A673 (cell line): ENCODE measurements at regions not wholly inside any gene's neighbourhood (a gene's known extent, or its start where the extent isn't known, plus 50 kb on each side); places are given as distances from the start of the nearest gene placed in this dataset.

ENCODE experiments used
- BruUV-seq: library from RNA; stranded (reverse); fragments of 400-500 nt; replicated peaks from 2 replicates; lab custom pipeline; 2021; lab: Mats Ljungman, UMichigan
- CTCF ChIA-PET: fragments of 300-600 bp; sonication (Branson Sonifier 250); formaldehyde crosslinking; loops from one replicate; lab custom pipeline; 2022; ENCODE audit warnings: antibody characterized with exemption; lab: Charles Lee
- POLR2A ChIA-PET: fragments of 300-600 bp; sonication (Branson Sonifier 250); formaldehyde crosslinking; loops from one replicate; lab custom pipeline; 2022; ENCODE audit warnings: antibody characterized with exemption; ENCODE audit not compliant: low non-redundant PET; lab: Charles Lee
- DNase-seq: peaks from one replicate; pipeline ENCODE4 v3.0.0-alpha.2; 2015; ENCODE audit warnings: low spot score
- H3K27ac ChIP-seq: fragments of 200-600 bp; sonication (generic); 2 replicates; pipeline ENCODE4 v1.5.1; 2016; ENCODE audit warnings: mixed run types, low read depth, mild to moderate bottlenecking, mixed read lengths, antibody characterized with exemption, low read length; ENCODE audit not compliant: poor library complexity, severe bottlenecking
- H3K27me3 ChIP-seq: fragments of 200-600 bp; sonication (generic); replicated peaks from 2 replicates; pipeline ENCODE4 v1.6.1; 2017; ENCODE audit warnings: mixed run types, low read depth, mild to moderate bottlenecking, mixed read lengths, antibody characterized with exemption, low read length; ENCODE audit not compliant: insufficient read depth, poor library complexity
- H3K36me3 ChIP-seq: fragments of 200-600 bp; sonication (generic); 2 replicates; pipeline ENCODE4 v1.6.1; 2016; ENCODE audit warnings: mixed run types, mild to moderate bottlenecking, mixed read lengths, antibody characterized with exemption, low read length; ENCODE audit not compliant: insufficient read depth, poor library complexity, severe bottlenecking
- H3K4me1 ChIP-seq: fragments of 200-600 bp; sonication (generic); 2 replicates; pipeline ENCODE4 v1.6.1; 2017; ENCODE audit warnings: mixed run types, mild to moderate bottlenecking, mixed read lengths, antibody characterized with exemption, low read length; ENCODE audit not compliant: insufficient read depth, poor library complexity, severe bottlenecking
- H3K4me3 ChIP-seq: fragments of 200-600 bp; sonication (generic); 2 replicates; pipeline ENCODE4 v1.5.1; 2016; ENCODE audit warnings: low read depth, mixed run types, mild to moderate bottlenecking, mixed read lengths, low read length; ENCODE audit not compliant: poor library complexity, severe bottlenecking
- H3K9me3 ChIP-seq: fragments of 200-600 bp; sonication (generic); 2 replicates; pipeline ENCODE4 v1.6.1; 2016; ENCODE audit warnings: mixed run types, low read depth, mild to moderate bottlenecking, mixed read lengths, antibody characterized with exemption, low read length; ENCODE audit not compliant: poor library complexity, severe bottlenecking
- CTCF ChIP-seq: fragments of 300-800, 200-600 bp; sonication (generic); conservative IDR thresholded peaks from 2 replicates; pipeline ENCODE4 v1.5.1; 2017; ENCODE audit warnings: low read depth, mild to moderate bottlenecking, antibody characterized with exemption, low read length, moderate library complexity, mixed read lengths
- EZH2 ChIP-seq: fragments of 200-600 bp; sonication (generic); IDR thresholded peaks from 2 replicates; pipeline ENCODE4 v1.6.1; 2017; ENCODE audit warnings: borderline replicate concordance, low read depth, mild to moderate bottlenecking, mixed read lengths, antibody characterized with exemption, low read length; ENCODE audit not compliant: poor library complexity, severe bottlenecking
- intact Hi-C: fragments of 100-400 bp; cut with micrococcal nuclease; formaldehyde crosslinking; loops from one replicate; pipeline ENCODE4 v1.10.0; 2022; ENCODE audit not compliant: unreplicated experiment

GRCh38 chr3:28761375-28761774 is 412.8 kb upstream of the AZI2 start:
- CTCF ChIA-PET: no interaction called here
- POLR2A ChIA-PET: no interaction called here
- intact Hi-C loops: no loop called here

GRCh38 chr3:28765194-28765593 is 416.6 kb upstream of the AZI2 start:
- no peak for TF ChIP-seq CTCF
- TF ChIP-seq EZH2: no peak
- Histone ChIP-seq H3K27ac (no peak overlapping the region), H3K4me1 (no peaks in the 10 kb centered on the region), H3K27me3 (no peaks in the 10 kb centered on the region), H3K36me3 (no peaks in the 10 kb centered on the region), H3K9me3 (no peaks in the 10 kb centered on the region), H3K4me3 (no peak overlapping the region)
- ChIA-PET POLR2A (no interaction called here), CTCF (no interaction called here)
- BruUV-seq: no TSS peak
- intact Hi-C loops: no loop called here
- DNase-seq: no peak

More at GRCh38 chr3:28761375-28761774, 412.8 kb upstream of the AZI2 start:
- Histone ChIP-seq H3K27ac (no peak overlapping the region), H3K4me3 (no peak overlapping the region), H3K27me3 (no peaks in the 10 kb centered on the region), H3K4me1 (no peaks in the 10 kb centered on the region), H3K36me3 (no peaks in the 10 kb centered on the region), H3K9me3 (no peaks in the 10 kb centered on the region)
- BruUV-seq: no TSS peak
- TF ChIP-seq EZH2 (no peak), CTCF (no peak)
- no peak for DNase-seq

GRCh38 chr3:28768439-28768838 is 419.8 kb upstream of the AZI2 start:
- Histone ChIP-seq H3K4me3 (no peak overlapping the region), H3K36me3 (no peaks in the 10 kb centered on the region), H3K9me3 (no peaks in the 10 kb centered on the region), H3K27ac (no peak overlapping the region), H3K27me3 (no peaks in the 10 kb centered on the region), H3K4me1 (no peaks in the 10 kb centered on the region)
- intact Hi-C loops: no loop called here
- no peak for TF ChIP-seq EZH2
- TF ChIP-seq CTCF: no peak
- no TSS peak for BruUV-seq
- DNase-seq: no peak
- ChIA-PET CTCF (no interaction called here), POLR2A (no interaction called here)
